MM.1S (cell line): ENCODE measurements at regions not wholly inside any gene's neighbourhood (a gene's known extent, or its start where the extent isn't known, plus 50 kb on each side); places are given as distances from the start of the nearest gene placed in this dataset.

Experiments
- DNase-seq: peaks from one replicate; pipeline ENCODE4 v3.0.0-alpha.2; 2015
- H2AFZ ChIP-seq: fragments of 300-600 bp; sonication (generic); 2 replicates; pipeline ENCODE4 v1.6.0; 2016; ENCODE audit warnings: antibody characterized with exemption, low read length
- H3F3A ChIP-seq: fragments of 300-600 bp; sonication (generic); 2 replicates; pipeline ENCODE4 v1.6.1; 2016; ENCODE audit warnings: mild to moderate bottlenecking, antibody characterized with exemption, low read length, moderate library complexity, mixed read lengths; ENCODE audit not compliant: insufficient read depth
- H3K27ac ChIP-seq: fragments of 300-600 bp; sonication (generic); 2 replicates; pipeline ENCODE4 v1.5.1; 2016; ENCODE audit warnings: mild to moderate bottlenecking, low read length
- H3K27me3 ChIP-seq: fragments of 300-600 bp; sonication (generic); replicated peaks from 2 replicates; pipeline ENCODE4 v1.6.0; 2016; ENCODE audit warnings: low read length; ENCODE audit not compliant: insufficient read depth
- H3K36me3 ChIP-seq: fragments of 300-600 bp; sonication (generic); replicated peaks from 2 replicates; pipeline ENCODE4 v1.6.1; 2016; ENCODE audit warnings: mild to moderate bottlenecking, low read length, mixed read lengths; ENCODE audit not compliant: insufficient read depth
- H3K4me1 ChIP-seq: fragments of 300-600 bp; sonication (generic); 2 replicates; pipeline ENCODE4 v1.6.1; 2016; ENCODE audit warnings: low read length, mixed read lengths
- H3K4me2 ChIP-seq: fragments of 300-600 bp; sonication (generic); 2 replicates; pipeline ENCODE4 v1.6.0; 2016; ENCODE audit warnings: low read depth, low read length
- H3K4me3 ChIP-seq: fragments of 300-600 bp; sonication (generic); 2 replicates; pipeline ENCODE4 v1.5.1; 2016; ENCODE audit warnings: low read length, mixed read lengths
- H3K79me2 ChIP-seq: fragments of 300-600 bp; sonication (generic); 2 replicates; pipeline ENCODE4 v1.6.1; 2016; ENCODE audit warnings: mixed run types, low read length, mixed read lengths
- H3K9ac ChIP-seq: fragments of 300-600 bp; sonication (generic); 2 replicates; pipeline ENCODE4 v1.6.1; 2016; ENCODE audit warnings: low read length, mixed read lengths
- H3K9me2 ChIP-seq: fragments of 300-600 bp; sonication (generic); replicated peaks from 2 replicates; pipeline ENCODE4 v1.6.1; 2016; ENCODE audit warnings: mild to moderate bottlenecking, low read length, mixed read lengths; ENCODE audit not compliant: insufficient read depth
- H3K9me3 ChIP-seq: fragments of 300-600 bp; sonication (generic); replicated peaks from 2 replicates; pipeline ENCODE4 v1.6.1; 2016; ENCODE audit warnings: mild to moderate bottlenecking, low read length, mixed read lengths; ENCODE audit not compliant: insufficient read depth
- H4K20me1 ChIP-seq: fragments of 300-600 bp; sonication (generic); 2 replicates; pipeline ENCODE4 v1.6.1; 2016; ENCODE audit warnings: mild to moderate bottlenecking, low read length, moderate library complexity, mixed read lengths; ENCODE audit not compliant: insufficient read depth
- CTCF ChIP-seq: fragments of 300-600 bp; sonication (generic); IDR thresholded peaks from 2 replicates; pipeline ENCODE4 v1.5.1; 2016; ENCODE audit warnings: antibody characterized with exemption, low read length, mixed read lengths
- EZH2 ChIP-seq: fragments of 300-600 bp; sonication (generic); optimal IDR thresholded peaks from 2 replicates; pipeline ENCODE3; 2017; ENCODE audit warnings: low read depth, mild to moderate bottlenecking, antibody characterized with exemption, low read length, mixed read lengths
- EZH2phosphoT487 ChIP-seq: fragments of 300-600 bp; sonication (generic); IDR thresholded peaks from 2 replicates; pipeline ENCODE4 v1.6.1; 2018; ENCODE audit warnings: antibody characterized with exemption, low read length

- DNase-seq = no peak
- no peak overlapping the region for H3K4me3 ChIP-seq
- H3K9ac ChIP-seq = no peak overlapping the region
- no peak for TF ChIP-seq CTCF
- no peak for TF ChIP-seq EZH2phosphoT487
- no peak for TF ChIP-seq EZH2
- H3K4me1 ChIP-seq = peaks cover 48% of the 10 kb centered on the region
- H3F3A ChIP-seq = peaks cover 27% of the 10 kb centered on the region
- H4K20me1 ChIP-seq = no peaks in the 10 kb centered on the region
- H3K9me3 ChIP-seq = no peaks in the 10 kb centered on the region
- H2AFZ ChIP-seq = no peak overlapping the region
- H3K4me2 ChIP-seq = no peak overlapping the region
- H3K79me2 ChIP-seq = no peaks in the 10 kb centered on the region
- H3K27me3 ChIP-seq = no peaks in the 10 kb centered on the region
- no peak overlapping the region for H3K27ac ChIP-seq
- no peaks in the 10 kb centered on the region for H3K36me3 ChIP-seq
- H3K9me2 ChIP-seq = no peaks in the 10 kb centered on the region
These were observed 272.6 kb downstream of the UACA start for GRCh38 chr15:70490838-70491155.

- peaks cover 27% of the 10 kb centered on the region for H3F3A ChIP-seq
- TF ChIP-seq CTCF = no peak
- TF ChIP-seq EZH2 = no peak
- no peak for TF ChIP-seq EZH2phosphoT487
- H3K79me2 ChIP-seq = no peaks in the 10 kb centered on the region
- no peaks in the 10 kb centered on the region for H3K36me3 ChIP-seq
- no peak overlapping the region for H3K4me2 ChIP-seq
- H3K27ac ChIP-seq = no peak overlapping the region
- no peaks in the 10 kb centered on the region for H3K9me2 ChIP-seq
- no peak overlapping the region for H2AFZ ChIP-seq
- no peaks in the 10 kb centered on the region for H3K27me3 ChIP-seq
- no peak overlapping the region for H3K4me3 ChIP-seq
- DNase-seq = no peak
- no peaks in the 10 kb centered on the region for H3K9me3 ChIP-seq
- no peaks in the 10 kb centered on the region for H4K20me1 ChIP-seq
- H3K9ac ChIP-seq = no peak overlapping the region
- peaks cover 48% of the 10 kb centered on the region for H3K4me1 ChIP-seq
These were observed 273.1 kb downstream of the UACA start for GRCh38 chr15:70490148-70490837.

GRCh38 chr15:70488941-70489848 lies 274.2 kb downstream of the UACA start:
- TF ChIP-seq EZH2 (no peak), EZH2phosphoT487 (no peak), CTCF (no peak)
- Histone ChIP-seq H3K4me3 (no peak overlapping the region), H3K9me2 (no peaks in the 10 kb centered on the region), H3K9me3 (no peaks in the 10 kb centered on the region), H3F3A (peaks cover 27% of the 10 kb centered on the region), H3K9ac (no peak overlapping the region), H3K4me2 (no peak overlapping the region), H3K4me1 (peaks cover 46% of the 10 kb centered on the region), H3K79me2 (no peaks in the 10 kb centered on the region), H4K20me1 (no peaks in the 10 kb centered on the region), H3K27ac (no peak overlapping the region), H3K36me3 (no peaks in the 10 kb centered on the region), H3K27me3 (no peaks in the 10 kb centered on the region), H2AFZ (no peak overlapping the region)
- DNase-seq = no peak
